PC-9 (cell line): ENCODE measurements at regions not wholly inside any gene's neighbourhood (a gene's known extent, or its start where the extent isn't known, plus 50 kb on each side); places are given as distances from the start of the nearest gene placed in this dataset.

Experiments used
- CTCF ChIP-seq: fragments of 200-600 bp; sonication (generic); conservative IDR thresholded peaks from 2 replicates; pipeline ENCODE4 v1.6.1; 2017; ENCODE audit warnings: mixed run types, antibody characterized with exemption, mild to moderate bottlenecking, moderate library complexity
- EZH2 ChIP-seq: fragments of 200-600 bp; sonication (generic); IDR thresholded peaks from 2 replicates; pipeline ENCODE4 v1.8.0; 2017; ENCODE audit warnings: antibody characterized with exemption, low read depth

GRCh38 chr16:13630374-13630773 is 289.6 kb upstream of the ERCC4 start:
- TF ChIP-seq EZH2 = no peak
- TF ChIP-seq CTCF = no peak
